ENCODE measurements at regions not wholly inside any gene's neighbourhood (a gene's known extent, or its start where the extent isn't known, plus 50 kb on each side); places are given as distances from the start of the nearest gene placed in this dataset.

- peak; percentile 68 for TF ChIP-seq CTCF (IDR thresholded peaks at IDR 0.05; ENCODE audit: low read depth, low read length)
- no peak for TF ChIP-seq EZH2phosphoT487 (IDR thresholded peaks at IDR 0.05; ENCODE audit: low read depth)
Measured at GRCh38 chr5:20972419-20972925, 984.5 kb upstream of the CDH18 start.
